Adipocyte (in vitro differentiated cells): ENCODE measurements at regions not wholly inside any gene's neighbourhood (a gene's known extent, or its start where the extent isn't known, plus 50 kb on each side); places are given as distances from the start of the nearest gene placed in this dataset.

Source experiments
- DNase-seq: peaks from one replicate; pipeline ENCODE4 v3.0.0-alpha.2; 2015; ENCODE audit warnings: low read depth
- H3K27me3 ChIP-seq: replicated peaks from 2 replicates; pipeline ENCODE4 v1.7.0; 2013; ENCODE audit warnings: mild to moderate bottlenecking, low read length, moderate library complexity; ENCODE audit not compliant: control insufficient read depth, insufficient read depth
- H3K36me3 ChIP-seq: 2 replicates; pipeline ENCODE4 v1.7.0; 2013; ENCODE audit warnings: low read length, mild to moderate bottlenecking, moderate library complexity; ENCODE audit not compliant: control insufficient read depth, insufficient read depth, severe bottlenecking
- H3K4me1 ChIP-seq: 2 replicates; pipeline ENCODE4 v1.7.0; 2013; ENCODE audit warnings: mild to moderate bottlenecking, low read length, moderate library complexity; ENCODE audit not compliant: control insufficient read depth, insufficient read depth
- H3K4me3 ChIP-seq: 2 replicates; pipeline ENCODE4 v1.7.0; 2013; ENCODE audit warnings: mild to moderate bottlenecking, low read length, moderate library complexity
- H3K9ac ChIP-seq: 2 replicates; pipeline ENCODE4 v1.7.0; 2013; ENCODE audit warnings: mild to moderate bottlenecking, low read length, moderate library complexity
- H3K9me3 ChIP-seq: 2 replicates; pipeline ENCODE4 v1.7.0; 2013; ENCODE audit warnings: mild to moderate bottlenecking, low read length, moderate library complexity; ENCODE audit not compliant: control insufficient read depth

DNA sequence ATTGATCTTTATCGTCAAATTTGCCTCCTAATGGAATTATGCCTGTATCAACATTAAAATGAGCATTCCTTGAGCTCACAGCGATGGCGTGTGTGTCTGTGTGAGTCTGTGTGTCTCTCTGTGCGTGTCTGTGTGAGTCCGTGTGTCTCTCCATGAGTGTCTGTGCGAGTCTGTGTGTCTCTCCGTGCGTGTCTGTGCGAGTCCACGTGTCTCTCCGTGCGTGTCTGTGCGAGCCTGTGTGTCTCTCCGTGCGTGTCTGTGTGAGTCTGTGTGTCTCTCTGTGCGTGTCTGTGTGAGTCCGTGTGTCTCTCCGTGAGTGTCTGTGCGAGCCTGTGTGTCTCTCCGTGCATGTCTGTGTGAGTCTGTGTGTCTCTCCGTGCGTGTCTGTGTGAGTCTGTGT lies 326.5 kb upstream of the B3GAT1 start:
- no peaks in the 10 kb centered on the region for H3K4me1 ChIP-seq
- H3K9ac ChIP-seq = no peak overlapping the region
- no peak for DNase-seq
- no peak overlapping the region for H3K4me3 ChIP-seq
- H3K9me3 ChIP-seq = no peaks in the 10 kb centered on the region
- no peaks in the 10 kb centered on the region for H3K36me3 ChIP-seq
- peaks cover 18% of the 10 kb centered on the region for H3K27me3 ChIP-seq

DNA sequence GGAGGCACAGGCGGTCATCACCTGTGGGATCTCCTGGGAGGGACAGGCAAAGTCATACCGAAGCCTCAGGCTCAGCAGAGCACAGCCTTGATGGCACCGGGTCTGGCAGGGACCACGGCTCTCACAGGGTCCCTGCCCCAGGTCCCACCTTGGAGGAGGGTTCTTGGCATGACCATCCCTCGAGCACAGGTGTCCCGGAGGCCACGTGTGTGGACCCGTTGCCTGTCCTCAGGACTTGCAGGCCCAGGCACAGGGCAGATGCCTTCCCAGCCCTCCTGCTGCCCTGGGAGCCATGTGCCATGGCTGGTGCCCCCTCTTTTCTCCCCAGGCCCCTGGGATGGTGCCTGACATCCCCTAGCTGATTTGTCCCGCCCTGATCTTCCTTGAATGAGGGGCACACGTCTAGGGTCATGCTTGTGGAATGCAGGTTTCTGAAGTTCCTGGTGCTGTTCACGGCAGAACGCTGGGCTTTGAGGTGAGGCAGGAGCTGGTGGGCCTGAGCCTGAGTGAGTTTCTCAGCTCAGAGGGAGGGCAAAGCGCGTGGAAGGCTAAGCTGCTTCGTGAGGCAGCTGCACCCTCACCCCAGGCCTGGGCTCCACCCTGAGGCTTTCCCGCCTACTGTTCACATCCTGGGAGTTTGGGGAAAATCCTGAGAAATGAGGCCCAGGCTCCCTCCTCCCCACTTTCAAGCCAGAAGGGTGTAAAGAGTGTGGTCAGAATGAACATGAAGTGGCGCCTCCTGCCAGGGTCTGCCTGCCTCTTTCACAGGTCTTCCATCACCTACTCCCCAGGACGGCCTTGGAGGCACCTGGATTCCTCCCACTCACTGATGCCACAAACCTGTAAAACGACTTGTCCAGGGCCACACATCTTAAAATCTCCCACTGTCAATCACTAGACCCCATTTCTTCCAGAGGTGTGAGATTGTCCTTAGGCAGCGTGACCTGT lies 325.8 kb upstream of the B3GAT1 start:
- Histone ChIP-seq H3K9ac (no peak overlapping the region), H3K27me3 (peaks cover 25% of the 10 kb centered on the region), H3K36me3 (no peaks in the 10 kb centered on the region), H3K9me3 (no peaks in the 10 kb centered on the region), H3K4me3 (no peak overlapping the region), H3K4me1 (no peaks in the 10 kb centered on the region)
- no peak for DNase-seq

DNA sequence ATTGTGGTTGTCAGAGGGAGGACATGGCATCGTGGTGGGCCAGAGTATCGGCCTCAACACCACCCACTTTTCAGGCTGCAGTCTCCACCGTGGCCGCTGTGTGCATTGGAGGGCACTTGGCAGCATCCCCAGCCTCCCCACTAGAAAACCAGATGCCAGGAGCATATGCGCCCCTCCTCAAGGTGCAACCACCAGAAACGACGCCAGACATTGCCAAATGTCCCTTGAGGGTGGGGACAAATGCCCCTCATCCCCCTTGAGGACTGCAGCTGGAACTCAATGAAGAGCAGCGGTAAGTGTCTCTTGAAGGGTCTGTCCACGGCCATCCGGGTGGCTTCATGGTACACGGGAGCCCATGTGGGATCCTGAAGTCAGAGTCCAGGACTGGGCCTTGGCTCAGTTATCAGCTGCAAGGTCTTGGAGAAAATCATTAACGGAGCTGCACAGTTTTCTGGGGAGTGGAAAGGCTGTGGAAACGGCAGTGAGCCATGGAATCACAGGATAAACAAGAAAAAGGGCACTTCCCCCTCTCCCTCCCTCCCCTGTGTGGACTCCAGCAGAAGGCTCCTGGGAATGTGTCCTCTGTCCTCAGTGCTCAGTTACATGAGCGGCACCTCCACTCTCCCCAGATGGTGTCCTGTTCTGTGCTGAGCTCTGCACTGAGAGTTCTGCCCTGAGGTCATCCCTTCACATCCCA lies 324.4 kb upstream of the B3GAT1 start:
- Histone ChIP-seq H3K9ac (no peak overlapping the region), H3K9me3 (no peaks in the 10 kb centered on the region), H3K4me3 (no peak overlapping the region), H3K36me3 (no peaks in the 10 kb centered on the region), H3K4me1 (no peaks in the 10 kb centered on the region), H3K27me3 (peaks cover 35% of the 10 kb centered on the region)
- DNase-seq = no peak

DNA sequence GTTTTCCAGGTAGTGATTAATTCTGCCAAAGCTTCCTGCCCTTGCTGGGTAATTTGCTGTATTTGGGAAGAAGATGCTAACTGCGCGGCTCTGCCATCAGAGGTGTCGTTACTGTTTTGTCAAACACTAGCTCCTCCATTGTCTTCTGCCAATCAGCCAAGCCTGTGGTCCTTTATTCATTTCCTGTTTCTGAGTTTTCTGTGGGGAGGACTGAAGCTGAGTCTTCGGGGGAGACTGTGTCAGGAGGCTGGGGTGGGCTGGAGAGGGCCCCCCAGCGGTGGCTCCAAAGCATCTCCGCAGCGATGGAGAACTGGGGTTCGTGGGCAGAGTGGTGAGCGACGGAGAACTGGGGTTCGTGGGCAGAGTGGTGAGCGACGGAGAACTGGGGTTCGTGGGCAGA lies 322.9 kb upstream of the B3GAT1 start:
- DNase-seq = no peak
- Histone ChIP-seq H3K27me3 (peaks cover 29% of the 10 kb centered on the region), H3K4me3 (no peak overlapping the region), H3K9me3 (no peaks in the 10 kb centered on the region), H3K9ac (no peak overlapping the region), H3K36me3 (no peaks in the 10 kb centered on the region), H3K4me1 (no peaks in the 10 kb centered on the region)

DNA sequence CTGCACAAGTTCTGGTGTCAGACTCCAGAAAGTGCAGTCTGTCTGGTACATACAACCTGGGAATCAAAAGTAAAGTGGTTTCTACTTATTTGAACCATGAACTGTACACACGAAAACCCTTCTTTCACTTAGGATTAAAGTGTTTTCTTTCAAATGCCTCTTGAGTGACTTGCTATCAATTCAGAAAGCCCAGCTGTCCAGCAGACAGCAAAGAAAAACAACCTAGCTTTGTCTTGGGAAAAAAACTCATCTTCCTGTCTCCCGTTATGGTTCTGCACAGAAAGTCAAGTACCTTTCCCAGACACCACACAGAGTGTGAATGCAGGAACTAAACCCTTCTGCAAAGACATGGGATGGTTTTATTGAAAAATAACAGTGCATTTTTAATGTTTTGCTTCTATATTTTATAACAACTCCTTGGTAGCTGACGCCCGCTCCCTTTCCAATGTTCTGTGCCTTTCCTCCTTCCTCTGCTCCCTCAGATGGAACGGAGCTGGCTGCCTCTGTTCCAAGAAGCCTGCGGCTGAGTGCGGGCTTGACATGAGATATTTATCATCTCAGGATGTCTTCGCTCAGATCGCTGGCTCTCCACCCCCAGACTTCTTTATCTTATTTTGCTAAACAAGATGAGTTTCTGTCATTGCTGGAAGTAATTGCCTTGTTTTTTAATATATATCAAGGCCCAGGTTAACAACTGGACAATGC lies 322.3 kb upstream of the B3GAT1 start:
- H3K9ac ChIP-seq = no peak overlapping the region
- peaks cover 29% of the 10 kb centered on the region for H3K27me3 ChIP-seq
- H3K4me3 ChIP-seq = no peak overlapping the region
- H3K36me3 ChIP-seq = no peaks in the 10 kb centered on the region
- no peaks in the 10 kb centered on the region for H3K4me1 ChIP-seq
- DNase-seq = no peak
- no peaks in the 10 kb centered on the region for H3K9me3 ChIP-seq

DNA sequence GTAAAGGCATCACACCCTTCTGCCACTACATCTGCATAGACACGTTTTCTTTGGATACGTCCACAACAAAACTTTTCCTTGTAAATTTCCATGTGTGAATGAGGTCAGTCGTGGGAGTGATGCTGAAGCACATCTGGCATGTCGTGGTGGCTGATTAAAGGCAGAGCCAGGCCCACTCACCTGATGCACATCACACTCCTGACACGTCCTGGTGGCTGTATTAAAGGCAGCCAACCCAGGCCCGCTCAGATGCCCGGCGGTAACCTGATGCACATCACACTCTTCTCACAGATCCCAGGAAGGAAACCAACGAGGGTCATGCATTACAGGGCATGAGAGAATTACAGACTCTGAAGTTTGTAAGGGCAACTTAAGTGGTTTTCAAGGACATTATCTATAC lies 321.6 kb upstream of the B3GAT1 start:
- Histone ChIP-seq H3K9ac (no peak overlapping the region), H3K36me3 (no peaks in the 10 kb centered on the region), H3K4me3 (no peak overlapping the region), H3K27me3 (peaks cover 29% of the 10 kb centered on the region), H3K9me3 (no peaks in the 10 kb centered on the region), H3K4me1 (no peaks in the 10 kb centered on the region)
- no peak for DNase-seq

DNA sequence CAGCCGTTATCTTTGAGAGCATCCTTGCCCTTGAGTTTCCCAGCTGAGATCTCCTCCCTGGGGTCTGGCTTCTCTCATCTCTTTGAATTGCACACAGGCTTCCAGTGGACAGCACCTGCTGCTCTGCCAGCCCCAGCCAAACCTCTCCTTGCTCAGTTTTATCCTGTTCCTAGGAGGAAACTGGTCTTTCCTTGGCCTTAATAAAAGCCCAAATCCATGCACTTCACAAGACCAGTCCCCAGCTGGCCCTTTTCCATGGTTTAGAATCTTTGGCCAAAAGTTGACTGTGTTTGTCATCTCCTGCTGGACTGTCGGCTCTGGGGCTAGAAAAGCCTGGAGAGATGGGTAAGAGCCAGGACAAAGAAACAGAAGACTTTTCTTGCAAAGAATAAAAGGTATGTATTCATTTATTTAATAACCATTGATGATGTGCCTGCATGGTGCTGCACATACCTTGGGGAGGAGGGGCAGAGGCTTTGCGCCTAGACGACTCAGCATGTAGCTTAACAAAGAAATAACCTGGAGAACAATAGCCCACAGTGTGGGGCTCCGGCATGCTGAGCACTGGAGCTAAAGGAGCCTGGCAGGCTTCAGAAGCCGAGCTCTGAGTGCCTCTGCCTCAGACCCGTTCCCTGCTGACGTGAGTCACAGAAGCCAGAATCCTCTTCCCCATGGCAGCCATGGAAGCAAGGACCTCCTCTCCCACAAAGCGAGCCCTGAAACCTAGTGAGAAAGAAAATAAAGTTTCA lies 319.3 kb upstream of the B3GAT1 start:
- H3K36me3 ChIP-seq = no peaks in the 10 kb centered on the region
- no peaks in the 10 kb centered on the region for H3K9me3 ChIP-seq
- peaks cover 40% of the 10 kb centered on the region for H3K27me3 ChIP-seq
- DNase-seq = no peak
- no peak overlapping the region for H3K4me3 ChIP-seq
- no peaks in the 10 kb centered on the region for H3K4me1 ChIP-seq
- H3K9ac ChIP-seq = no peak overlapping the region

DNA sequence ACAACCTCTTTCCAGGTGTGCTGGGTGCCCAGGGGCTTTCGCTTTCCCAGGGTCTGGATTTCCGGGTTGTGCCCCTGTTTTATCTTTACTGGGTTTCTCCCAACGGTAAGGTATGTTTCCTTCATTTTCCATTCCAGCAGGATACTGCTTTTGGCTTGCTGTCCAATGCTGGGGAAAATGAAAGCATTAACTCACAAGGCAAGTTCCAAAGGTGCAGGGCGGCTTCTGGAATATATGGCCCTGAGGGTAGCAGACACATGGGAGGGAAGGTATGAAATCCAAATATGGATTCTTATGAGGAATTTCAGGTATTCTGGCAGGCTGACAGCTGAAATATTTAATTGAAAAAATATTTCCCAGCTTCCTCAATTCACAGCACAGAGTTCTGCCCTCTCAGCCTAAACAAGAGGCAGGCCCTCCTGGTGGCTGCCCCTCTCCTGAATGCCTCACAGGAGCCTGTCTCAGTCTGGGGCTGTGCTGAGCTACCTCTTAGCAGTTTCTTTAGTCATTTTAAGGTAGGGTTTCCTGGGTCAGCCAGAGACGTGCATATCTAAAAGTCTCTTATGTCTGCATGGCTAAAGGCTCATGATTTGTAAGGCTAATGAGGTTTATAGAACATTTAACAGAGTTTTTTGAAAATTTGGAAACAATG lies 318.6 kb upstream of the B3GAT1 start:
- Histone ChIP-seq H3K4me1 (no peaks in the 10 kb centered on the region), H3K9ac (no peak overlapping the region), H3K9me3 (no peaks in the 10 kb centered on the region), H3K27me3 (peaks cover 40% of the 10 kb centered on the region), H3K4me3 (no peak overlapping the region), H3K36me3 (no peaks in the 10 kb centered on the region)
- no peak for DNase-seq

DNA sequence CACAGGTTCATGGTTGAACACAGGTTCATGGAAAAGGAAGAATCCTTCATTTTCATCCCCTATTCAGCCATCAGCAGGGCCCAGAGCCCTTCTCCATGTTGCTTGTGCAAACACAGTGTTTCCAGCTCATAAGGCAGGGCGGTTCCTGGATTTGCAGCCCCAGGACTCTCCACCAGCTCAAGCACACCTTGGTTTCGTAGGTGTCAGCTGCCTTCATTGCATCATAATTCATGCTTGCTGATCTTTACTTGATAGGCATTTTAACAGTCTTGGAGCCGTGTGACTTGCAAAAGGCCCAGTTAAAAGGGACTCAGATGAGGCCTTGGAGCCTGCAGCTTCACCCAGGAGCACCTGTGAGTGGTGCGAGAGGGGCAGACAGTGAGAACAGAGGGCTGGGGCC lies 318.1 kb upstream of the B3GAT1 start:
- Histone ChIP-seq H3K4me1 (no peaks in the 10 kb centered on the region), H3K4me3 (no peak overlapping the region), H3K9me3 (no peaks in the 10 kb centered on the region), H3K27me3 (peaks cover 43% of the 10 kb centered on the region), H3K9ac (no peak overlapping the region), H3K36me3 (no peaks in the 10 kb centered on the region)
- DNase-seq = no peak

DNA sequence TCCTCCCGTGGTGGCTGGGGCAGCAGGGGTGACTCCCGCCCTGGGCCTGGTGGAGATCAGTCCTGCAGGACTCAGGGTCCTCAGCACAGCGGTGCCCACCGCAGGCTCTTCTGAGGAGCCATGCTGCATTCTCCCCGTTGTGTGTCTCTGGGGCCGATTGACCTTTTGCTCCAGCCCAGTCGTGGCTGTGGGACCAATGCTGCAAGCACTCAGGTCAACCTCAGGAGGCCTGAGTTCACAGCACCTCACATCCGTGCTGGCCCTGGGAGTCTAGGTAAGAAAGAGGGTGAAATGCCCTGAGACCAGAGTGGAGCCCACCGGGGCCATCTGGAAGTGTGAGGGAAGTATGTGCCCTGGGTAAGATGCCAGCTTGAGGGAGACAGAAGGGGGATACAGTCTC lies 316.1 kb upstream of the B3GAT1 start:
- no peak for DNase-seq
- H3K9me3 ChIP-seq = no peaks in the 10 kb centered on the region

More for the DNA sequence above, 316.1 kb upstream of the B3GAT1 start:
- Histone ChIP-seq H3K4me1 (no peaks in the 10 kb centered on the region), H3K27me3 (peaks cover 36% of the 10 kb centered on the region), H3K9ac (no peak overlapping the region), H3K4me3 (no peak overlapping the region), H3K36me3 (no peaks in the 10 kb centered on the region)
